ENCODE measurements at regions not wholly inside any gene's neighbourhood (a gene's known extent, or its start where the extent isn't known, plus 50 kb on each side); places are given as distances from the start of the nearest gene placed in this dataset.

GRCh38 chr11:92794783-92795182 is 174.7 kb upstream of the MTNR1B start:
- Histone ChIP-seq H3K36me3 (ENCODE audit: control insufficient read depth, insufficient read depth, low read length) (no peaks in the 10 kb centered on the region), H3K4me3 (ENCODE audit: low read depth, low read length) (no peak overlapping the region), H3K27me3 (ENCODE audit: control insufficient read depth, insufficient read depth, low read length) (no peaks in the 10 kb centered on the region)
- no peak for DNase-seq (ENCODE audit: low read depth)
- TF ChIP-seq, protein P1, sequence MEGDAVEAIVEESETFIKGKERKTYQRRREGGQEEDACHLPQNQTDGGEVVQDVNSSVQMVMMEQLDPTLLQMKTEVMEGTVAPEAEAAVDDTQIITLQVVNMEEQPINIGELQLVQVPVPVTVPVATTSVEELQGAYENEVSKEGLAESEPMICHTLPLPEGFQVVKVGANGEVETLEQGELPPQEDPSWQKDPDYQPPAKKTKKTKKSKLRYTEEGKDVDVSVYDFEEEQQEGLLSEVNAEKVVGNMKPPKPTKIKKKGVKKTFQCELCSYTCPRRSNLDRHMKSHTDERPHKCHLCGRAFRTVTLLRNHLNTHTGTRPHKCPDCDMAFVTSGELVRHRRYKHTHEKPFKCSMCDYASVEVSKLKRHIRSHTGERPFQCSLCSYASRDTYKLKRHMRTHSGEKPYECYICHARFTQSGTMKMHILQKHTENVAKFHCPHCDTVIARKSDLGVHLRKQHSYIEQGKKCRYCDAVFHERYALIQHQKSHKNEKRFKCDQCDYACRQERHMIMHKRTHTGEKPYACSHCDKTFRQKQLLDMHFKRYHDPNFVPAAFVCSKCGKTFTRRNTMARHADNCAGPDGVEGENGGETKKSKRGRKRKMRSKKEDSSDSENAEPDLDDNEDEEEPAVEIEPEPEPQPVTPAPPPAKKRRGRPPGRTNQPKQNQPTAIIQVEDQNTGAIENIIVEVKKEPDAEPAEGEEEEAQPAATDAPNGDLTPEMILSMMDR (IDR thresholded peaks at IDR 0.05; ENCODE audit: insufficient read depth, low read length, poor library complexity, severe bottlenecking): no peak

GRCh38 chr11:92796744-92797143 is 172.7 kb upstream of the MTNR1B start:
- Histone ChIP-seq H3K27me3 (ENCODE audit: control insufficient read depth, insufficient read depth, low read length) (no peaks in the 10 kb centered on the region), H3K4me3 (ENCODE audit: low read depth, low read length) (no peak overlapping the region), H3K36me3 (ENCODE audit: control insufficient read depth, insufficient read depth, low read length) (no peaks in the 10 kb centered on the region)
- TF ChIP-seq, protein P1 (IDR thresholded peaks at IDR 0.05; ENCODE audit: insufficient read depth, low read length, poor library complexity, severe bottlenecking): no peak
- no peak for DNase-seq (ENCODE audit: low read depth)

- Histone ChIP-seq H3K36me3 (ENCODE audit: control insufficient read depth, insufficient read depth, low read length) (no peaks in the 10 kb centered on the region), H3K4me3 (ENCODE audit: low read depth, low read length) (no peak overlapping the region), H3K27me3 (ENCODE audit: control insufficient read depth, insufficient read depth, low read length) (no peaks in the 10 kb centered on the region)
- TF ChIP-seq, protein P1 (IDR thresholded peaks at IDR 0.05; ENCODE audit: insufficient read depth, low read length, poor library complexity, severe bottlenecking): no peak
- DNase-seq (ENCODE audit: low read depth): no peak
Observed at GRCh38 chr11:92797874-92798273, 171.6 kb upstream of the MTNR1B start.

GRCh38 chr11:92801685-92802084 is 167.8 kb upstream of the MTNR1B start:
- no peak for DNase-seq (ENCODE audit: low read depth)
- Histone ChIP-seq H3K27me3 (ENCODE audit: control insufficient read depth, insufficient read depth, low read length) (no peaks in the 10 kb centered on the region), H3K4me3 (ENCODE audit: low read depth, low read length) (no peak overlapping the region), H3K36me3 (ENCODE audit: control insufficient read depth, insufficient read depth, low read length) (no peaks in the 10 kb centered on the region)
- TF ChIP-seq, protein P1 (IDR thresholded peaks at IDR 0.05; ENCODE audit: insufficient read depth, low read length, poor library complexity, severe bottlenecking): no peak

DNA sequence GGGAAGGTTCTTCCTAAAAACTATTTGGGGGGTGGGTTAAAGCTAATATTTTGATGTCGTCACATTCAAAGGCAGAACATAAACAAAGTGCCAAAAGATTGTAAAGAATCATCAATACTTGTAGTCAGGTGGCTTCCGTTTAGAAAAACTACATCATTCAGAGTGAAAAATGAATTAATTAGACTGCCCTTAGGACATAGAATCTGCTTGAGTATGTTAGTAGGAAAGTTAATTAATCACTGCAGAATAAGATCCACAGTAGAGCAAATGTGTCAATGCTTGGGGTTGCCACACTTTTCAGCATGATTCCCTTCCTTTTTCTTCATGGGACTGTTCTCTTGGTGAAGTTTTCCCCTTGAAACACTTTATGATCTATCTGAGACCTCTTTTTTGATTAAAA is 166.8 kb upstream of the MTNR1B start:
- H3K27me3 ChIP-seq (ENCODE audit: control insufficient read depth, insufficient read depth, low read length): no peaks in the 10 kb centered on the region
- no peaks in the 10 kb centered on the region for H3K36me3 ChIP-seq (ENCODE audit: control insufficient read depth, insufficient read depth, low read length)
- no peak for DNase-seq (ENCODE audit: low read depth)
- H3K4me3 ChIP-seq (ENCODE audit: low read depth, low read length): no peak overlapping the region
- TF ChIP-seq, protein P1 (IDR thresholded peaks at IDR 0.05; ENCODE audit: insufficient read depth, low read length, poor library complexity, severe bottlenecking): no peak

DNA sequence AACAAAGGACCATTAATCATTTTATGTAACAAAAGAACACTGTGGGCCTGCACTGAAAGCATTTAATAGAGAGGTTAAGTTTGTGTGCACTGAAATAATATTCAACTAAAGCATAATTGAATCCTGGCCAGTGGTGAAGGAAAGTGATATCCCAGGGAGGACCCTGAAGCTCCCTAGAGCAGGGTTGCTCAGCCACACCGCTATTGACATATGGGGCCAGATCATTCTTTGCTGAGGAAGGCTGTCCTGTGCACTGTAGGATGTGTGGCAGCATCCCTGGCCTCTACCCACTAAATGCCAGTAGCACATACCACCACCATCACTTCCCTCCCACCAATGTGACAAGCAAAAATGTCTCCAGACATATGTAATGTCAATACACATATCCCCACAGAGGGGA is 166.1 kb upstream of the MTNR1B start:
- Histone ChIP-seq H3K36me3 (ENCODE audit: control insufficient read depth, insufficient read depth, low read length) (no peaks in the 10 kb centered on the region), H3K4me3 (ENCODE audit: low read depth, low read length) (no peak overlapping the region), H3K27me3 (ENCODE audit: control insufficient read depth, insufficient read depth, low read length) (no peaks in the 10 kb centered on the region)
- TF ChIP-seq, protein P1 (IDR thresholded peaks at IDR 0.05; ENCODE audit: insufficient read depth, low read length, poor library complexity, severe bottlenecking): no peak
- DNase-seq (ENCODE audit: low read depth): no peak
